ENCODE measurements at regions not wholly inside any gene's neighbourhood (a gene's known extent, or its start where the extent isn't known, plus 50 kb on each side); places are given as distances from the start of the nearest gene placed in this dataset.

GRCh38 chr5:144812763-144813162 is 642.1 kb downstream of the KCTD16 start:
- TF ChIP-seq, protein P1, sequence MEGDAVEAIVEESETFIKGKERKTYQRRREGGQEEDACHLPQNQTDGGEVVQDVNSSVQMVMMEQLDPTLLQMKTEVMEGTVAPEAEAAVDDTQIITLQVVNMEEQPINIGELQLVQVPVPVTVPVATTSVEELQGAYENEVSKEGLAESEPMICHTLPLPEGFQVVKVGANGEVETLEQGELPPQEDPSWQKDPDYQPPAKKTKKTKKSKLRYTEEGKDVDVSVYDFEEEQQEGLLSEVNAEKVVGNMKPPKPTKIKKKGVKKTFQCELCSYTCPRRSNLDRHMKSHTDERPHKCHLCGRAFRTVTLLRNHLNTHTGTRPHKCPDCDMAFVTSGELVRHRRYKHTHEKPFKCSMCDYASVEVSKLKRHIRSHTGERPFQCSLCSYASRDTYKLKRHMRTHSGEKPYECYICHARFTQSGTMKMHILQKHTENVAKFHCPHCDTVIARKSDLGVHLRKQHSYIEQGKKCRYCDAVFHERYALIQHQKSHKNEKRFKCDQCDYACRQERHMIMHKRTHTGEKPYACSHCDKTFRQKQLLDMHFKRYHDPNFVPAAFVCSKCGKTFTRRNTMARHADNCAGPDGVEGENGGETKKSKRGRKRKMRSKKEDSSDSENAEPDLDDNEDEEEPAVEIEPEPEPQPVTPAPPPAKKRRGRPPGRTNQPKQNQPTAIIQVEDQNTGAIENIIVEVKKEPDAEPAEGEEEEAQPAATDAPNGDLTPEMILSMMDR (IDR thresholded peaks at IDR 0.05; ENCODE audit: low read depth, low read length): no peak
- TF ChIP-seq MYC (IDR thresholded peaks at IDR 0.05; ENCODE audit: low read depth, low read length): no peak
- no peak for TF ChIP-seq MAX (IDR thresholded peaks at IDR 0.05; ENCODE audit: low read depth, low read length)
- no peak for TF ChIP-seq POLR2A (IDR thresholded peaks at IDR 0.05; ENCODE audit: extremely low read depth, insufficient read length)
- no peak for DNase-seq (ENCODE audit: low read depth)
- H3K4me3 ChIP-seq (ENCODE audit: low read depth, low read length): no peak overlapping the region

- TF ChIP-seq MAX (IDR thresholded peaks at IDR 0.05; ENCODE audit: low read depth, low read length) (no peak), POLR2A (IDR thresholded peaks at IDR 0.05; ENCODE audit: extremely low read depth, insufficient read length) (no peak), MYC (IDR thresholded peaks at IDR 0.05; ENCODE audit: low read depth, low read length) (no peak)
- TF ChIP-seq, protein P1 (IDR thresholded peaks at IDR 0.05; ENCODE audit: low read depth, low read length): no peak
- H3K4me3 ChIP-seq (ENCODE audit: low read depth, low read length): no peak overlapping the region
- DNase-seq (ENCODE audit: low read depth): no peak
Observed at GRCh38 chr5:144800169-144800568, 629.5 kb downstream of the KCTD16 start.

GRCh38 chr5:144798595-144798994 is 627.9 kb downstream of the KCTD16 start:
- no peak for DNase-seq (ENCODE audit: low read depth)
- TF ChIP-seq MYC (IDR thresholded peaks at IDR 0.05; ENCODE audit: low read depth, low read length) (no peak), MAX (IDR thresholded peaks at IDR 0.05; ENCODE audit: low read depth, low read length) (no peak), POLR2A (IDR thresholded peaks at IDR 0.05; ENCODE audit: extremely low read depth, insufficient read length) (no peak)
- TF ChIP-seq, protein P1 (IDR thresholded peaks at IDR 0.05; ENCODE audit: low read depth, low read length): no peak
- no peak overlapping the region for H3K4me3 ChIP-seq (ENCODE audit: low read depth, low read length)

DNA sequence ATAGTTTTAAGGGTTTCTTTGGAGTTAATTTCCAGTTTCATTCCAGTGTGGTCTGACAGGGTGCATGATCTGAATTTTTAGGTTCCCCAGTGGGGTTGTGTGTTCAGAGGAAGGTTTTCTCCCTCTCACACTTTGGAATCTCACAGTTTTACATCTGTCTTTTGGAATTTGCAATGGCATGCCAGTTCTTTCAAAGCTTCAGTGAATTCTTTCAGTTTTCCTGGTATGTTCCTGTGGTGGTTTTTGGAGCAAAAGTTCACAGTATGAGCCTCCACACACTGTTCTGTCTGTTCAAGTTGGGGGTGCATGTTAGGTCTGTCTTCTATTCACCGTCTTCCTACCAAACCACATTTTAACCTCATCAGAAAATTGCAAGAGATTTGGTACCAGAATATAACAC is 624.2 kb downstream of the KCTD16 start:
- no peak for DNase-seq (ENCODE audit: low read depth)
- H3K4me3 ChIP-seq (ENCODE audit: low read depth, low read length): no peak overlapping the region
- no peak for TF ChIP-seq POLR2A (IDR thresholded peaks at IDR 0.05; ENCODE audit: extremely low read depth, insufficient read length)
- TF ChIP-seq, protein P1 (IDR thresholded peaks at IDR 0.05; ENCODE audit: low read depth, low read length): no peak
- TF ChIP-seq MAX (IDR thresholded peaks at IDR 0.05; ENCODE audit: low read depth, low read length): no peak
- TF ChIP-seq MYC (IDR thresholded peaks at IDR 0.05; ENCODE audit: low read depth, low read length): no peak

DNA sequence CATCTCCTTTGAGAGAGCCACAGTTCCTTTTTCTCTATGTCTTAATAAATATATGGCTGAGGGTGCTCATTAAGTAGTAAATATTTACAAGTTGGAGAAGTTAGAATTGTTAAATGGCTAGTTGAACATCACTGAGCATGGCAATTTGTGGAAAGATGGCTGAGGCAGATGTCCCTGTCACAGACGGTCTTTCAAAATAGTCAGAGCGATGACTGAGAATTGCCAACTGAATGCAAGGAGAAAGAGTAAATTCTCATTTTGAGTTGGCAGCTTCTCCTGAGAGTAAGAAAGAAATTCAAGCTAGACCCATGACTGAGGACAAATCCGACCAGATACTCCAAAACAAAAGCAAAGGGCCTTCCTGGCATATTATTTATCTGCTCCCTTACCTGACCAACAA is 617.9 kb downstream of the KCTD16 start:
- TF ChIP-seq, protein P1 (IDR thresholded peaks at IDR 0.05; ENCODE audit: low read depth, low read length): no peak
- TF ChIP-seq MAX (IDR thresholded peaks at IDR 0.05; ENCODE audit: low read depth, low read length) (no peak), POLR2A (IDR thresholded peaks at IDR 0.05; ENCODE audit: extremely low read depth, insufficient read length) (no peak), MYC (IDR thresholded peaks at IDR 0.05; ENCODE audit: low read depth, low read length) (no peak)
- no peak overlapping the region for H3K4me3 ChIP-seq (ENCODE audit: low read depth, low read length)
- no peak for DNase-seq (ENCODE audit: low read depth)

DNA sequence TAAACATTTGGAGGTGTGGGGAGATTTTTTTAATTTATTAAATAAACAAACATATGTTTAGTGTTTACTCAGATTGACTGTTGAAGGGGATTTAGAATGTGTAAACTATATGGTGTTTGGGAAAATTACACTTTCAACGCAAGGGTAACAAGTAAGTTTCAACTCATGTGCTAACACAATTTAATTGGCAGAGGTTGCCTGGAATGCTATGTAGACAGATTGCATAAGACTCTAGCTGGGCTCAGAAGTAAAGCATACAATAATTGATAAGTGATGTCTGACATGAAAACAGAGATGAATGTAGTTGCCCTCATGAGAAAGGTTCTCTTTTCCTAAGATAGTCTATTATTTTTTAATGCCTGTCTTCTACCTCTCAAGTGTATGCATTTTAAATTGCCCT is 617.4 kb downstream of the KCTD16 start:
- TF ChIP-seq MAX (IDR thresholded peaks at IDR 0.05; ENCODE audit: low read depth, low read length): no peak
- TF ChIP-seq, protein P1 (IDR thresholded peaks at IDR 0.05; ENCODE audit: low read depth, low read length): no peak
- no peak for TF ChIP-seq MYC (IDR thresholded peaks at IDR 0.05; ENCODE audit: low read depth, low read length)
- no peak for TF ChIP-seq POLR2A (IDR thresholded peaks at IDR 0.05; ENCODE audit: extremely low read depth, insufficient read length)
- DNase-seq (ENCODE audit: low read depth): no peak
- H3K4me3 ChIP-seq (ENCODE audit: low read depth, low read length): no peak overlapping the region

Measured in NB4 (cell line).